ENCODE measurements at regions not wholly inside any gene's neighbourhood (a gene's known extent, or its start where the extent isn't known, plus 50 kb on each side); places are given as distances from the start of the nearest gene placed in this dataset.

GRCh38 chr11:69985641-69986439 lies 92.3 kb upstream of the ANO1 start:
- no peak for DNase-seq (ENCODE audit: extremely low read depth in 1 of 2, low read depth in 1 of 2)

GRCh38 chr11:69986440-69986787 lies 91.7 kb upstream of the ANO1 start:
- no peak for DNase-seq (ENCODE audit: extremely low read depth in 1 of 2, low read depth in 1 of 2)

GRCh38 chr11:69986830-69987229 lies 91.3 kb upstream of the ANO1 start:
- no peak for DNase-seq (ENCODE audit: extremely low read depth in 1 of 2, low read depth in 1 of 2)

- no peak for DNase-seq (ENCODE audit: extremely low read depth in 1 of 2, low read depth in 1 of 2)
These were observed 86.1 kb upstream of the ANO1 start for GRCh38 chr11:69992026-69992425.

- no peak for DNase-seq (ENCODE audit: extremely low read depth in 1 of 2, low read depth in 1 of 2)
These were observed 85.0 kb upstream of the ANO1 start for GRCh38 chr11:69992943-69993694.

- DNase-seq (ENCODE audit: extremely low read depth in 1 of 2, low read depth in 1 of 2), result no peak
These were observed 83.3 kb upstream of the ANO1 start for GRCh38 chr11:69994810-69995209.

- DNase-seq (ENCODE audit: extremely low read depth in 1 of 2, low read depth in 1 of 2), result no peak
These were observed 82.4 kb upstream of the ANO1 start for GRCh38 chr11:69995697-69996096.

- DNase-seq (ENCODE audit: extremely low read depth in 1 of 2, low read depth in 1 of 2), result no peak
These were observed 81.7 kb upstream of the ANO1 start for GRCh38 chr11:69996451-69996850.

- DNase-seq (ENCODE audit: extremely low read depth in 1 of 2, low read depth in 1 of 2), result no peak
These were observed 80.8 kb upstream of the ANO1 start for GRCh38 chr11:69997352-69997751.

GRCh38 chr11:69999721-70000120 lies 78.4 kb upstream of the ANO1 start:
- no peak for DNase-seq (ENCODE audit: extremely low read depth in 1 of 2, low read depth in 1 of 2)

- no peak for DNase-seq (ENCODE audit: extremely low read depth in 1 of 2, low read depth in 1 of 2)
These were observed 77.9 kb upstream of the ANO1 start for GRCh38 chr11:70000228-70000627.

GRCh38 chr11:70001246-70001645 lies 76.9 kb upstream of the ANO1 start:
- no peak for DNase-seq (ENCODE audit: extremely low read depth in 1 of 2, low read depth in 1 of 2)

GRCh38 chr11:70002433-70002832 lies 75.7 kb upstream of the ANO1 start:
- peak in 1 of 2 donors; percentile 34 for DNase-seq (ENCODE audit: extremely low read depth in 1 of 2, low read depth in 1 of 2)

GRCh38 chr11:70005107-70005818 lies 72.9 kb upstream of the ANO1 start:
- DNase-seq (ENCODE audit: extremely low read depth in 1 of 2, low read depth in 1 of 2), result no peak

- DNase-seq (ENCODE audit: extremely low read depth in 1 of 2, low read depth in 1 of 2), result no peak
These were observed 70.3 kb upstream of the ANO1 start for GRCh38 chr11:70007796-70008195.

- DNase-seq (ENCODE audit: extremely low read depth in 1 of 2, low read depth in 1 of 2), result no peak
These were observed 67.3 kb upstream of the ANO1 start for GRCh38 chr11:70010774-70011173.

- DNase-seq (ENCODE audit: extremely low read depth in 1 of 2, low read depth in 1 of 2), result no peak
These were observed 65.9 kb upstream of the ANO1 start for GRCh38 chr11:70012134-70012733.

- no peak for DNase-seq (ENCODE audit: extremely low read depth in 1 of 2, low read depth in 1 of 2)
These were observed 63.8 kb upstream of the ANO1 start for GRCh38 chr11:70014291-70014690.

- DNase-seq (ENCODE audit: extremely low read depth in 1 of 2, low read depth in 1 of 2), result no peak
These were observed 61.3 kb upstream of the ANO1 start for GRCh38 chr11:70016666-70017367.

- DNase-seq (ENCODE audit: extremely low read depth in 1 of 2, low read depth in 1 of 2), result no peak
These were observed 59.3 kb upstream of the ANO1 start for GRCh38 chr11:70018816-70019215.

GRCh38 chr11:70019576-70020011 lies 58.5 kb upstream of the ANO1 start:
- no peak for DNase-seq (ENCODE audit: extremely low read depth in 1 of 2, low read depth in 1 of 2)
